A549 (cell line): ENCODE measurements at regions not wholly inside any gene's neighbourhood (a gene's known extent, or its start where the extent isn't known, plus 50 kb on each side); places are given as distances from the start of the nearest gene placed in this dataset.
"Not testable (repeated sequence)": the region's sequence is repeated elsewhere in the genome, so short reads cannot be mapped to it uniquely, and the experiment has no call there.

Experiments used
- BHLHE40 ChIP-seq: IDR thresholded peaks from 2 replicates; pipeline ENCODE4 v1.6.1; 2012; ENCODE audit warnings: low read depth, low read length, inconsistent platforms
- TF ChIP-seq, protein P1 (sequence below): fragments of >200 bp; sonication (Bioruptor Twin); formaldehyde crosslinking; IDR thresholded peaks from 3 replicates; pipeline ENCODE4 v1.5.1; 2016

DNA sequence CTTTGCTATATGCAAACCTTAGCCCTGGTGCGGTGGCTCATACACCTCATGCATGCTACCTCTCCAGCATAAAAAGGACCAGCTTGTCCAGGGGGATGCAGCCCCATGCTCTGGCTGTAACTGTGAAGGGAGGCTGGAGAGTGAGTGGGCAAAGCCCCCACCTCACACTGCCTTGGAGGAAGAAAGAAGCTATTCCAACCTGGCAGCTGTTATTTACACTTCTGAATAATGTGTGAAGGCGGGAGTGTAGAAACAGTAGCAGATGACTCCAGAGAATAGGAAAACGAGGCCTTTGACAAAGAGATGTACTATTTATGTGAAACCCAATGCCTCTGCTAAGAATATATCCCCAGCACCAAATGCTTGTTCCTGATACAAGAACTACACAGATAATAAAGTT, 80.7 kb downstream of the MINAR1 start:
- TF ChIP-seq, protein P1, sequence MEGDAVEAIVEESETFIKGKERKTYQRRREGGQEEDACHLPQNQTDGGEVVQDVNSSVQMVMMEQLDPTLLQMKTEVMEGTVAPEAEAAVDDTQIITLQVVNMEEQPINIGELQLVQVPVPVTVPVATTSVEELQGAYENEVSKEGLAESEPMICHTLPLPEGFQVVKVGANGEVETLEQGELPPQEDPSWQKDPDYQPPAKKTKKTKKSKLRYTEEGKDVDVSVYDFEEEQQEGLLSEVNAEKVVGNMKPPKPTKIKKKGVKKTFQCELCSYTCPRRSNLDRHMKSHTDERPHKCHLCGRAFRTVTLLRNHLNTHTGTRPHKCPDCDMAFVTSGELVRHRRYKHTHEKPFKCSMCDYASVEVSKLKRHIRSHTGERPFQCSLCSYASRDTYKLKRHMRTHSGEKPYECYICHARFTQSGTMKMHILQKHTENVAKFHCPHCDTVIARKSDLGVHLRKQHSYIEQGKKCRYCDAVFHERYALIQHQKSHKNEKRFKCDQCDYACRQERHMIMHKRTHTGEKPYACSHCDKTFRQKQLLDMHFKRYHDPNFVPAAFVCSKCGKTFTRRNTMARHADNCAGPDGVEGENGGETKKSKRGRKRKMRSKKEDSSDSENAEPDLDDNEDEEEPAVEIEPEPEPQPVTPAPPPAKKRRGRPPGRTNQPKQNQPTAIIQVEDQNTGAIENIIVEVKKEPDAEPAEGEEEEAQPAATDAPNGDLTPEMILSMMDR: not testable (repeated sequence)
- not testable (repeated sequence) for TF ChIP-seq BHLHE40
